H9 (cell line): ENCODE measurements at regions not wholly inside any gene's neighbourhood (a gene's known extent, or its start where the extent isn't known, plus 50 kb on each side); places are given as distances from the start of the nearest gene placed in this dataset.

Experiments
- DNase-seq: peaks from one replicate; pipeline ENCODE4 v3.0.0-alpha.2; 2017
- H2AFZ ChIP-seq: one replicate; pipeline ENCODE4 v1.6.1; 2013; ENCODE audit warnings: mild to moderate bottlenecking, low read length, control low read depth, moderate library complexity
- H2AK5ac ChIP-seq: 2 replicates; pipeline ENCODE4 v1.6.1; 2013; ENCODE audit warnings: low read length, control low read depth, mixed read lengths; ENCODE audit not compliant: insufficient read length
- H2BK120ac ChIP-seq: one replicate; pipeline ENCODE4 v1.6.1; 2013; ENCODE audit warnings: low read depth, mild to moderate bottlenecking, low read length, control low read depth, inconsistent platforms; ENCODE audit not compliant: poor library complexity, severe bottlenecking
- H2BK12ac ChIP-seq: 2 replicates; pipeline ENCODE4 v1.6.1; 2013; ENCODE audit warnings: low read length, control low read depth, mixed read lengths, low read depth; ENCODE audit not compliant: insufficient read length
- H2BK15ac ChIP-seq: 2 replicates; pipeline ENCODE4 v1.6.1; 2013; ENCODE audit warnings: low read depth, low read length, control low read depth
- H2BK20ac ChIP-seq: one replicate; pipeline ENCODE4 v1.6.1; 2013; ENCODE audit warnings: low read depth, mild to moderate bottlenecking, low read length, control low read depth, inconsistent platforms; ENCODE audit not compliant: poor library complexity, severe bottlenecking
- H2BK5ac ChIP-seq: 2 replicates; pipeline ENCODE4 v1.6.1; 2013; ENCODE audit warnings: low read length, control low read depth, mixed read lengths; ENCODE audit not compliant: insufficient read length
- H3K14ac ChIP-seq: 2 replicates; pipeline ENCODE4 v1.6.1; 2013; ENCODE audit warnings: low read length, control low read depth; ENCODE audit not compliant: insufficient read depth
- H3K18ac ChIP-seq: 2 replicates; pipeline ENCODE4 v1.6.1; 2013; ENCODE audit warnings: low read depth, mild to moderate bottlenecking, mixed read lengths, low read length, control low read depth; ENCODE audit not compliant: insufficient read length
- H3K23ac ChIP-seq: 2 replicates; pipeline ENCODE4 v1.6.1; 2013; ENCODE audit warnings: low read length, control low read depth, mixed read lengths, low read depth; ENCODE audit not compliant: insufficient read length
- H3K23me2 ChIP-seq: 2 replicates; pipeline ENCODE4 v1.6.1; 2013; ENCODE audit warnings: low read depth, mild to moderate bottlenecking, mixed read lengths, low read length, control low read depth; ENCODE audit not compliant: insufficient read length, poor library complexity, severe bottlenecking
- H3K27ac ChIP-seq: 2 replicates; pipeline ENCODE4 v1.5.1; 2013; ENCODE audit warnings: low read length, control low read depth, mixed read lengths, low read depth; ENCODE audit not compliant: insufficient read length
- H3K27me3 ChIP-seq: 2 replicates; pipeline ENCODE4 v1.6.1; 2013; ENCODE audit warnings: low read length, control low read depth, inconsistent platforms; ENCODE audit not compliant: insufficient read depth
- H3K4ac ChIP-seq: 2 replicates; pipeline ENCODE4 v1.6.1; 2013; ENCODE audit warnings: low read depth, mild to moderate bottlenecking, control low read depth, inconsistent platforms, low read length, moderate library complexity
- H3K4me1 ChIP-seq: 2 replicates; pipeline ENCODE4 v1.6.1; 2013; ENCODE audit warnings: low read length, control low read depth, inconsistent platforms; ENCODE audit not compliant: insufficient read depth
- H3K4me2 ChIP-seq: 2 replicates; pipeline ENCODE4 v1.6.1; 2013; ENCODE audit warnings: low read length, control low read depth, mixed read lengths; ENCODE audit not compliant: insufficient read length, insufficient read depth
- H3K56ac ChIP-seq: 2 replicates; pipeline ENCODE4 v1.6.1; 2013; ENCODE audit warnings: low read depth, mild to moderate bottlenecking, mixed read lengths, low read length, control low read depth; ENCODE audit not compliant: insufficient read length
- H3K79me1 ChIP-seq: 2 replicates; pipeline ENCODE4 v1.6.1; 2013; ENCODE audit warnings: low read depth, mild to moderate bottlenecking, moderate library complexity, low read length, control low read depth, inconsistent platforms; ENCODE audit not compliant: insufficient read depth, poor library complexity, severe bottlenecking
- H3K79me2 ChIP-seq: 2 replicates; pipeline ENCODE4 v1.6.1; 2013; ENCODE audit warnings: low read length, control low read depth, inconsistent platforms; ENCODE audit not compliant: insufficient read depth
- H3K9ac ChIP-seq: 2 replicates; pipeline ENCODE4 v1.6.1; 2013; ENCODE audit warnings: low read length, control low read depth, mixed read lengths; ENCODE audit not compliant: insufficient read length; ENCODE audit errors: extremely low read depth
- H3K9me3 ChIP-seq: one replicate; pipeline ENCODE4 v1.6.1; 2013; ENCODE audit warnings: low read depth, low read length, inconsistent platforms; ENCODE audit not compliant: control insufficient read depth
- H3T11ph ChIP-seq: one replicate; pipeline ENCODE4 v1.6.1; 2013; ENCODE audit warnings: mild to moderate bottlenecking, low read length, control low read depth, inconsistent platforms
- H4K20me1 ChIP-seq: one replicate; pipeline ENCODE4 v1.6.1; 2013; ENCODE audit not compliant: control insufficient read depth, insufficient read length, insufficient read depth
- H4K5ac ChIP-seq: 2 replicates; pipeline ENCODE4 v1.6.1; 2013; ENCODE audit warnings: low read depth, mild to moderate bottlenecking, mixed read lengths, low read length, control low read depth; ENCODE audit not compliant: insufficient read length
- H4K8ac ChIP-seq: replicated peaks from 2 replicates; pipeline ENCODE4 v1.6.1; 2013; ENCODE audit warnings: low read length, control low read depth, mixed read lengths, low read depth; ENCODE audit not compliant: insufficient read length
- H4K91ac ChIP-seq: 2 replicates; pipeline ENCODE4 v1.6.1; 2013; ENCODE audit warnings: low read depth, mild to moderate bottlenecking, moderate library complexity, mixed read lengths, low read length, control low read depth; ENCODE audit not compliant: insufficient read length
- H3K27ac Mint-ChIP-seq, 3 experiments: 2 replicates in 2 of 3; 3 replicates in 1 of 3; pipeline ENCODE4 v1.8.0; 2020 to 2021; ENCODE audit warnings: mixed read lengths in 3 of 3, mild to moderate bottlenecking in 1 of 3, moderate library complexity in 1 of 3
- H3K27me3 Mint-ChIP-seq: 2 replicates; pipeline ENCODE4 v1.8.0; 2021; ENCODE audit warnings: low read depth, mild to moderate bottlenecking, moderate library complexity, mixed read lengths
- H3K36me3 Mint-ChIP-seq, 3 experiments: 2 replicates in 2 of 3; 3 replicates in 1 of 3; pipeline ENCODE4 v1.8.0; 2020 to 2021; ENCODE audit warnings: low read depth in 3 of 3, mixed read lengths in 3 of 3; ENCODE audit not compliant: insufficient read depth in 1 of 3
- H3K4me1 Mint-ChIP-seq, 2 experiments: 2 replicates each; pipeline ENCODE4 v1.8.0; 2020; ENCODE audit warnings: mixed read lengths in 2 of 2
- H3K4me3 Mint-ChIP-seq, 2 experiments: 2 replicates in 1 of 2; 3 replicates in 1 of 2; pipeline ENCODE4 v1.8.0; 2020 to 2021; ENCODE audit warnings: mild to moderate bottlenecking in 2 of 2, mixed read lengths in 2 of 2, moderate library complexity in 1 of 2
- H3K9me3 Mint-ChIP-seq, 2 experiments: 2 replicates in 1 of 2; 3 replicates in 1 of 2; pipeline ENCODE4 v1.8.0; 2020; ENCODE audit warnings: mild to moderate bottlenecking in 2 of 2, mixed read lengths in 2 of 2, moderate library complexity in 1 of 2
- WGBS: extraction: QIAGEN DNeasy Blood & Tissue Kit; methylation state at CpG from one replicate; pipeline ENCODE4 v1.1.7; 2013; ENCODE audit warnings: missing lambda C conversion rate, low lambda C conversion rate, mixed read lengths; ENCODE audit not compliant: insufficient read length; ENCODE audit errors: extremely low coverage; 5-methylcytosine and 5-hydroxymethylcytosine counted together
- TF ChIP-seq, protein P1 (sequence below): fragments of 200-600 bp; sonication (generic); conservative IDR thresholded peaks from 3 replicates; pipeline ENCODE4 v1.8.0; 2021; ENCODE audit warnings: antibody characterized with exemption, mild to moderate bottlenecking

DNA sequence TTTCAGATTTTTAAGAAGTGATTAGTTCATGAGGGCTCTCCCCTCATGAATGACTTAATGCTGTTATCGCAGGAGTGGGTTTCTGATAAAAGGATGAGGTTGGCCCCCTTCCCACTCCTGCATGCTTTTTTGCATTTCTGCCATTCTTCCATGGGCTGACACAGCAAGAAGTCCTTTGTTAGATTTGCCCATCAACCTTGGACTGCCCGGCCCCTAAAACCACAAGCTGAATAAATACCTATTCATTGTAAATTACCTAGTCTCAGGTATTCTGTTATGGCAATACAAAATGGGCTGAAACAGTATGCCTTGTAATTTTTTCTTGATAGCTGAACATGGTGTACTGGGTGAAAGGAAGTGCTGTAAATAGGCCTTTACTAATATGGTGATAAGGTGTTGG is 72.7 kb upstream of the DPH5 start:
- Histone ChIP-seq H4K20me1 (no peaks in the 10 kb centered on the region), H3K27ac (no peak overlapping the region), H2AK5ac (no peak overlapping the region), H3K4me2 (no peak overlapping the region), H2BK20ac (no peak overlapping the region), H4K8ac (no peak overlapping the region), H3K27me3 (no peaks in the 10 kb centered on the region), H4K91ac (no peak overlapping the region), H3K79me1 (no peaks in the 10 kb centered on the region), H2BK15ac (no peak overlapping the region), H3K9ac (no peak overlapping the region), H3K9me3 (no peaks in the 10 kb centered on the region), H3K79me2 (no peaks in the 10 kb centered on the region), H3K23me2 (no peaks in the 10 kb centered on the region), H3K56ac (no peak overlapping the region), H2BK120ac (no peak overlapping the region), H4K5ac (no peak overlapping the region), H3K18ac (no peak overlapping the region), H3T11ph (no peak overlapping the region), H3K23ac (no peak overlapping the region), H2BK12ac (no peak overlapping the region), H3K4ac (no peak overlapping the region), H3K4me1 (no peaks in the 10 kb centered on the region), H3K14ac (no peak overlapping the region), H2AFZ (no peak overlapping the region), H2BK5ac (no peak overlapping the region)
- Mint-ChIP-seq H3K36me3 (no peaks in the 10 kb centered on the region), H3K27me3 (no peaks in the 10 kb centered on the region), H3K27ac (no peak overlapping the region), H3K4me3 (no peak overlapping the region), H3K9me3 (no peaks in the 10 kb centered on the region), H3K4me1 (no peaks in the 10 kb centered on the region)
- no CpG with 5 or more reads among the region's 2 CpGs for WGBS
- TF ChIP-seq, protein P1, sequence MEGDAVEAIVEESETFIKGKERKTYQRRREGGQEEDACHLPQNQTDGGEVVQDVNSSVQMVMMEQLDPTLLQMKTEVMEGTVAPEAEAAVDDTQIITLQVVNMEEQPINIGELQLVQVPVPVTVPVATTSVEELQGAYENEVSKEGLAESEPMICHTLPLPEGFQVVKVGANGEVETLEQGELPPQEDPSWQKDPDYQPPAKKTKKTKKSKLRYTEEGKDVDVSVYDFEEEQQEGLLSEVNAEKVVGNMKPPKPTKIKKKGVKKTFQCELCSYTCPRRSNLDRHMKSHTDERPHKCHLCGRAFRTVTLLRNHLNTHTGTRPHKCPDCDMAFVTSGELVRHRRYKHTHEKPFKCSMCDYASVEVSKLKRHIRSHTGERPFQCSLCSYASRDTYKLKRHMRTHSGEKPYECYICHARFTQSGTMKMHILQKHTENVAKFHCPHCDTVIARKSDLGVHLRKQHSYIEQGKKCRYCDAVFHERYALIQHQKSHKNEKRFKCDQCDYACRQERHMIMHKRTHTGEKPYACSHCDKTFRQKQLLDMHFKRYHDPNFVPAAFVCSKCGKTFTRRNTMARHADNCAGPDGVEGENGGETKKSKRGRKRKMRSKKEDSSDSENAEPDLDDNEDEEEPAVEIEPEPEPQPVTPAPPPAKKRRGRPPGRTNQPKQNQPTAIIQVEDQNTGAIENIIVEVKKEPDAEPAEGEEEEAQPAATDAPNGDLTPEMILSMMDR, result no peak
- no peak for DNase-seq
